GM18868 (cell line): ENCODE measurements at regions not wholly inside any gene's neighbourhood (a gene's known extent, or its start where the extent isn't known, plus 50 kb on each side); places are given as distances from the start of the nearest gene placed in this dataset.

Experiments
- ATAC-seq: cut with Tn5 transposase; IDR thresholded peaks from one replicate; pipeline ENCODE4 v1.9.1; 2021; ENCODE audit warnings: mild to moderate bottlenecking, moderate library complexity; ENCODE audit not compliant: unreplicated experiment

- ATAC-seq: no peak
Measured at GRCh38 chr10:89829262-89829886, 128.0 kb downstream of the KIF20B start.

- peak; percentile 46 for ATAC-seq
Measured at GRCh38 chr10:89829887-89830269, 128.5 kb downstream of the KIF20B start.

GRCh38 chr10:89830624-89831023 is 129.2 kb downstream of the KIF20B start:
- no peak for ATAC-seq

- ATAC-seq: no peak
Measured at GRCh38 chr10:89836840-89837164, 135.4 kb downstream of the KIF20B start.

- ATAC-seq: peak; percentile 51
Measured at GRCh38 chr10:89837165-89838043, 136.0 kb downstream of the KIF20B start.

GRCh38 chr10:89838044-89838615 is 136.7 kb downstream of the KIF20B start:
- ATAC-seq: no peak

- ATAC-seq: no peak
Measured at GRCh38 chr10:89845541-89846280, 144.3 kb downstream of the KIF20B start.

GRCh38 chr10:89846281-89846630 is 144.9 kb downstream of the KIF20B start:
- ATAC-seq: no peak

- no peak for ATAC-seq
Measured at GRCh38 chr10:89846786-89847185, 145.4 kb downstream of the KIF20B start.

- no peak for ATAC-seq
Measured at GRCh38 chr10:89852872-89853271, 151.5 kb downstream of the KIF20B start.

- no peak for ATAC-seq
Measured at GRCh38 chr10:89853781-89854191, 152.4 kb downstream of the KIF20B start.

- ATAC-seq: no peak
Measured at GRCh38 chr10:89857431-89858042, 156.1 kb downstream of the KIF20B start.

GRCh38 chr10:89861199-89861573 is 159.8 kb downstream of the KIF20B start:
- ATAC-seq: no peak

GRCh38 chr10:89861584-89862301 is 160.4 kb downstream of the KIF20B start:
- peak; percentile 88 for ATAC-seq

GRCh38 chr10:89867964-89868363 is 166.6 kb downstream of the KIF20B start:
- no peak for ATAC-seq

- ATAC-seq: no peak
Measured at GRCh38 chr10:89869180-89869579, 167.8 kb downstream of the KIF20B start.

- ATAC-seq: no peak
Measured at GRCh38 chr10:89869592-89870156, 168.3 kb downstream of the KIF20B start.

GRCh38 chr10:89870936-89871335 is 169.5 kb downstream of the KIF20B start:
- no peak for ATAC-seq

GRCh38 chr10:89873055-89873454 is 171.7 kb downstream of the KIF20B start:
- ATAC-seq: peak; percentile 70

GRCh38 chr10:89875557-89875956 is 174.2 kb downstream of the KIF20B start:
- no peak for ATAC-seq
